Left colon (tissue), 2 donors: ENCODE measurements at regions not wholly inside any gene's neighbourhood (a gene's known extent, or its start where the extent isn't known, plus 50 kb on each side); places are given as distances from the start of the nearest gene placed in this dataset.
"Not testable (repeated sequence)": the region's sequence is repeated elsewhere in the genome, so short reads cannot be mapped to it uniquely, and the experiment has no call there.

ENCODE experiments used
- ATAC-seq: fragments of 200-7000 bp; cut with Tn5 transposase; one replicate; pipeline ENCODE4 v1.9.1; 2020; ENCODE audit warnings: mild to moderate bottlenecking, moderate library complexity
- DNase-seq, 2 donors: peaks; one replicate each; pipeline ENCODE4 v3.0.0-alpha.2; 2020
- intact Hi-C, 2 donors: fragments of 100-400 bp; cut with DNase I in 1 of 2; cut with micrococcal nuclease in 1 of 2; formaldehyde crosslinking; loops; one replicate each; pipeline versions ENCODE4 v1.11.2 to v1.14.0; 2022; cut with DNase I, micrococcal nuclease
- donor health status: DM: no; HTN: no; CAD: no.
- donor health status: DM: yes; HTN: yes; CAD: no.

- DNase-seq: no peak
- no peak for ATAC-seq
- intact Hi-C loops: no loop called here
Observed at GRCh38 chr6:49370518-49370917, 92.5 kb downstream of the MMUT start.

GRCh38 chr6:49366539-49366938 lies 96.5 kb downstream of the MMUT start:
- DNase-seq: no peak
- ATAC-seq: no peak
- intact Hi-C loops: no loop called here

GRCh38 chr6:49348561-49348960 lies 114.5 kb downstream of the MMUT start:
- intact Hi-C loops: no loop called here
- ATAC-seq: no peak
- DNase-seq: no peak

GRCh38 chr6:49342410-49342809 lies 120.6 kb downstream of the MMUT start:
- DNase-seq (no peak), ATAC-seq (no peak)
- intact Hi-C loops: no loop called here

GRCh38 chr6:49341869-49342268 lies 121.2 kb downstream of the MMUT start:
- DNase-seq (no peak), ATAC-seq (no peak)
- intact Hi-C loops: no loop called here

- intact Hi-C loops: no loop called here
- DNase-seq (no peak), ATAC-seq (no peak)
Observed at GRCh38 chr6:49339096-49339495, 124.0 kb downstream of the MMUT start.

GRCh38 chr6:49336514-49337131 lies 126.4 kb downstream of the MMUT start:
- intact Hi-C loops: no loop called here

GRCh38 chr6:49333345-49334125 lies 129.5 kb downstream of the MMUT start:
- DNase-seq (no peak), ATAC-seq (no peak)
- intact Hi-C loops: no loop called here

More at GRCh38 chr6:49336514-49337131, 126.4 kb downstream of the MMUT start:
- peak; percentile 8 to 28 for DNase-seq
- peak; percentile 80 for ATAC-seq

- DNase-seq (no peak), ATAC-seq (no peak)
- intact Hi-C loops: no loop called here
Observed at GRCh38 chr6:49332781-49333180, 130.3 kb downstream of the MMUT start.

- DNase-seq: no peak
- intact Hi-C loops: no loop called here
- no peak for ATAC-seq
Observed at GRCh38 chr6:49329186-49329585, 133.9 kb downstream of the MMUT start.

- ATAC-seq (no peak), DNase-seq (no peak)
- intact Hi-C loops: no loop called here
Observed at GRCh38 chr6:49328051-49328744, 134.9 kb downstream of the MMUT start.

- ATAC-seq (no peak), DNase-seq (no peak)
- intact Hi-C loops: no loop called here
Observed at GRCh38 chr6:49327571-49327970, 135.5 kb downstream of the MMUT start.

- intact Hi-C loops: no loop called here
- no peak for DNase-seq
- no peak for ATAC-seq
Observed at GRCh38 chr6:49327005-49327404, 136.0 kb downstream of the MMUT start.

GRCh38 chr6:49326347-49326746 lies 136.7 kb downstream of the MMUT start:
- intact Hi-C loops: no loop called here
- ATAC-seq: no peak

GRCh38 chr6:49325891-49326290 lies 137.2 kb downstream of the MMUT start:
- no peak for DNase-seq
- intact Hi-C loops: no loop called here
- ATAC-seq: no peak

More at GRCh38 chr6:49326347-49326746, 136.7 kb downstream of the MMUT start:
- no peak for DNase-seq

- DNase-seq (no peak), ATAC-seq (no peak)
- intact Hi-C loops: no loop called here
Observed at GRCh38 chr6:49322861-49323260, 140.2 kb downstream of the MMUT start.

GRCh38 chr6:49321561-49322072 lies 141.4 kb downstream of the MMUT start:
- ATAC-seq: no peak
- intact Hi-C loops: no loop called here
- no peak for DNase-seq

- ATAC-seq: no peak
- intact Hi-C loops: no loop called here
Observed at GRCh38 chr6:49305010-49305409, 158.0 kb downstream of the MMUT start.

GRCh38 chr6:49304393-49304792 lies 158.7 kb downstream of the MMUT start:
- ATAC-seq, DNase-seq, intact Hi-C loops: not testable (repeated sequence)

More at GRCh38 chr6:49305010-49305409, 158.0 kb downstream of the MMUT start:
- DNase-seq: no peak

- no peak for ATAC-seq
- DNase-seq: no peak
- intact Hi-C loops: no loop called here
Observed at GRCh38 chr6:49300911-49301310, 162.1 kb downstream of the MMUT start.
